AG20443 (cell line): ENCODE measurements at regions not wholly inside any gene's neighbourhood (a gene's known extent, or its start where the extent isn't known, plus 50 kb on each side); places are given as distances from the start of the nearest gene placed in this dataset.

Experiments used
- DNase-seq: peaks from one replicate; pipeline ENCODE4 v3.0.0; 2012; ENCODE audit warnings: low spot score, mixed read lengths

- DNase-seq = no peak
These were observed 733.0 kb upstream of the KIRREL3 start for GRCh38 chr11:127733552-127733951.

- DNase-seq = no peak
These were observed 725.8 kb upstream of the KIRREL3 start for GRCh38 chr11:127726367-127726766.

- no peak for DNase-seq
These were observed 723.1 kb upstream of the KIRREL3 start for GRCh38 chr11:127723714-127724113.

- no peak for DNase-seq
These were observed 712.7 kb upstream of the KIRREL3 start for GRCh38 chr11:127713226-127713625.

GRCh38 chr11:127711748-127712147 lies 711.2 kb upstream of the KIRREL3 start:
- no peak for DNase-seq

GRCh38 chr11:127710831-127711230 lies 710.3 kb upstream of the KIRREL3 start:
- no peak for DNase-seq

GRCh38 chr11:127709960-127710359 lies 709.4 kb upstream of the KIRREL3 start:
- DNase-seq = no peak

- DNase-seq = no peak
These were observed 693.1 kb upstream of the KIRREL3 start for GRCh38 chr11:127693686-127694085.

GRCh38 chr11:127683321-127683720 lies 682.8 kb upstream of the KIRREL3 start:
- no peak for DNase-seq

- no peak for DNase-seq
These were observed 679.4 kb upstream of the KIRREL3 start for GRCh38 chr11:127679816-127680545.

GRCh38 chr11:127678631-127679030 lies 678.1 kb upstream of the KIRREL3 start:
- DNase-seq = no peak

GRCh38 chr11:127677660-127678425 lies 677.3 kb upstream of the KIRREL3 start:
- DNase-seq = no peak

GRCh38 chr11:127675581-127675980 lies 675.0 kb upstream of the KIRREL3 start:
- DNase-seq = no peak

- DNase-seq = no peak
These were observed 674.2 kb upstream of the KIRREL3 start for GRCh38 chr11:127674754-127675153.

- no peak for DNase-seq
These were observed 670.0 kb upstream of the KIRREL3 start for GRCh38 chr11:127670374-127671119.

GRCh38 chr11:127656116-127656836 lies 655.7 kb upstream of the KIRREL3 start:
- DNase-seq = no peak

- no peak for DNase-seq
These were observed 652.5 kb upstream of the KIRREL3 start for GRCh38 chr11:127653076-127653475.

GRCh38 chr11:127651888-127652221 lies 651.3 kb upstream of the KIRREL3 start:
- no peak for DNase-seq

GRCh38 chr11:127651175-127651887 lies 650.8 kb upstream of the KIRREL3 start:
- peak; percentile 44 for DNase-seq

- DNase-seq = no peak
These were observed 649.4 kb upstream of the KIRREL3 start for GRCh38 chr11:127649958-127650357.

GRCh38 chr11:127649071-127649470 lies 648.5 kb upstream of the KIRREL3 start:
- no peak for DNase-seq

- no peak for DNase-seq
These were observed 648.0 kb upstream of the KIRREL3 start for GRCh38 chr11:127648583-127648982.
